GM19240 (cell line): ENCODE measurements at regions not wholly inside any gene's neighbourhood (a gene's known extent, or its start where the extent isn't known, plus 50 kb on each side); places are given as distances from the start of the nearest gene placed in this dataset.
"Not testable (repeated sequence)": the region's sequence is repeated elsewhere in the genome, so short reads cannot be mapped to it uniquely, and the experiment has no call there.

ENCODE experiments used
- DNase-seq: peaks from one replicate; pipeline ENCODE4 v3.0.0; 2011; ENCODE audit warnings: low spot score; ENCODE audit not compliant: insufficient read length

DNA sequence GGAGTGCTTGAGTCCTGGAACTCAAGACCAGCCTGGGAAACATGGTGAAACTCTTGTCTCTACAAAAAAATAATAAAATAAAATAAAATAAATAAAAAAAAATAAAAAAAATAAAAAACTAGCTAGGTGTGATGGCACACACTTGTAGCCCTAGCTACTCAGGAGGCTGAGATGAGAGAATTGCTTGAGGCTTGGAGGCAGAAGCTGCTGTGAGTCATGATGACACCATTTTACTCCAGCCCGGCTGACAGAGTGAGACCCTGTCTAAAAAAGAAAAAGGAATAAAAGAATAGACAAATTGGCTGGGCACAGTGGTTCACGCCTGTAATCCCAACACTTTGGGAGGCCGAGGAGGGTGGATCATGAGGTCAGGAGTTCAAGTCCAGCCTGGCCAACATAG lies 1168.9 kb downstream of the SLITRK5 start:
- DNase-seq = no peak

DNA sequence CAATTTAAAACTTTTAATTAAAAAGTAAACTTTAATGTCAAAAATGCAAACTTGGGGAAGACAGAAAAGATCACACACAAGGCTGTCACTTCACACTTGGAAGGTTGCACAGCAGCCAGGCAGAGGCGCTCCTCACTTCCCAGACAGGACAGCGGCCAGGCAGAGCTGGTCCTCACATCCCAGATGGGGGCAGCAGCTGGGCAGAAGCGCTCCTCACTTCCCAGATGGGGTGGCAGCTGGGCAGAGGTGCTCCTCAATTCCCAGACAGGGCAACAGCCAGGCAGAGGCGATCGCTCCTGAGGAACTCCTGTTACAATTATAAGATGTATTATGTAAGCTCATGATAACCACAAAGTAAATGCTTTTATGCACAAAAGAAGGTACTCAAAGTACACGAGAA lies 1181.1 kb downstream of the SLITRK5 start:
- DNase-seq = not testable (repeated sequence)

DNA sequence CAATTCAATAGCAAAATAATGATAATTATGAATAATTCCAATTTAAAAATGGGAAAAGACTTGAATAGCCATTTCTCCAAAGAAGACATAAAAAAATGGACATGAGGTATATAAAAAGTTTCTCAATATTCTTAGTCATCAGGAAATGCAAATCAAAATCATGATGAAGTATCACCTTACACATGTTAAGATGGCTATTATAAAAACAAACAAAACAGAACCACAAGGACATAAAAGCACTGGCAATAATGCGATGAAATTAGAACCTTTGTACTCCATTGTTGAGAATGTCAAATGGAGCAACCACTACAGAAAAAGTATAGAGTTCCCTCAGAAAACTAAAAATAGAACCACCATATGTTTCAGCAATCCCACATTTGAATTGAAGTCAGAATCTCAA lies 1186.1 kb downstream of the SLITRK5 start:
- no peak for DNase-seq

- DNase-seq = no peak
Measured at GRCh38 chr13:88862095-88862620, 1191.0 kb downstream of the SLITRK5 start.

GRCh38 chr13:88863116-88863515 lies 1191.9 kb downstream of the SLITRK5 start:
- no peak for DNase-seq

DNA sequence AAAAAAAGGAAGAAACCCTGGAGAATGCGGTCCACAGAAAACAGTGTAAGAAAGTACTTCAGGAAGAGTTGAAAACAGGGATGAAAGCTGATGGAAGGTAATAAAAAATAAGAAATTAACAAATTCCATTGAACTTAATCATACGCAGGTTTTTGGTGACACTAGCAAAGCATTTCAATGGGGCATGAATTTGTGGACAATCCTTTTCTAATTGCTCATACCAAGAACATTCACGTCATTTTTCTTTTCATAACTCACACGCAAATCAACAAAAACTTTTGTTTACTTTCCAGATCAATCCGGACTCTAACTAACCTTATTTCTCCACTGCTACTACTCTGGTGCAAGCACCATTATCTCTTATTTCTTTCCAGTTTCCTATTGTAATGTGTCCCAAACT lies 1195.0 kb downstream of the SLITRK5 start:
- DNase-seq = no peak

DNA sequence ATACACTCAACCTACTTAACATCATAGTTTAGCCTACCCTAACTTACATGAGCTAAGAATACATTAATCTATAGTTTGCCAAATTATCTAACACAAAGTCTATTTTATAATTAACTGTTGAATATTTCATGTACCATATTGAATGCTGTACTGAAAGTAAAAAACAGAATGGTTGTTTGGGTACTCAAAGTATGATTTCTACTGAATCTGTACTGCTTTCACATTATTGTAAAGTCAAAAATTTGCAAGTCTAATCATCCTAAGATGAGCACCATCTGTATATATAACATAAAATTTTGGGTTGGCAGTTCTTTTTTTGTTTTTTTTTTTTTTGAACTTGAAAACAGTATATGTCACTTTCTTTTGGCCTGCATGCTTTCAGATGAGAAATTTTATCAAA lies 1212.6 kb downstream of the SLITRK5 start:
- DNase-seq = no peak

DNA sequence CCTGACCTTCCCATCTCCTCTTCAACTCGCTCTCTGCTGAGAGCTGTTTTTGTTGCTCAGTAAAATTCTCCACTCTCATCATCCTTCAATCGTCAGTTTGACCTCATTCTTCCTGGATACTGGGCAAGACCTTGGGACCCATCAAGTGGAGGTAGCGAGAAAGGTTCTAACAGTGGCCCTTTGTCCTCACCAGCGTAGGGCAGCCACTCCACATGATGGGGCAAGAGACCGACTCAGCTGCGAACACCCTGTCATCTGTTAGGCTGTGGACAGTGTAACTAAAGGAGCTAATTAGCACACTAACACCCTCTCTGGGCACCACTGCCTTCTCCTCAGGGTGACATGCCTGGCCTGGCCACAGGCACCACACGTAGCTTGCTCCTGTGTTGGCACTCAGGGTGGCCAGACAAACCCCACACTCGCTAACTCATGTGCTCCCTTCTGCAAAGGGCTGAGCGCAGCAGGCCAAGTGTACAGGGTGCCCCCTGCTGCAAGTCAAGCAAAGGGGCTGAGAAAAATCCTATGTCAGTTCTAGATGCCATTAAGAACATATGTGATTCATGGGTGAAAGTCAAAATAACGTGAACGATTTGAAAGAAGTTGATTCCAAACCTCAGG lies 1216.0 kb downstream of the SLITRK5 start:
- DNase-seq = no peak

- no peak for DNase-seq
Measured at GRCh38 chr13:88895261-88895941, 1224.2 kb downstream of the SLITRK5 start.

DNA sequence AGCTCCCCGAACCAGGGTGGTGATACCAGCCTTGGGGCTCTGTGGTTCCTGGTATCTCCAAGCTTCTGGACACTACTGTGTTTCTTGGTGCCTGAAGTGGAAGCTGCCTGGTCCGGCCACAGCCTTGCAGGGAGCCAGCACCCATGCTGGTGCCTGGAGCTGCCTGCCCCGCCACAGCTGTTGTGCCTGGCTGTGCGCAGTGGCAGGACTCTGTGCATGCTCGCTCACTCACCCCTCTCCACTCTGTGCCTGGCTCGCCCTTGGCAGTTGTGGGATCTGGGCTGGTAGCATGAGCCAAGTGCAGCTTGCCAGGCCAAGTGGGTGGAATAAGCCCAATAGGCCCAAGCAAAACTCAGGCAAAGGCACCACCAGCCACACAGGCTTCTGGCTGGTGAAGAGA lies 1225.3 kb downstream of the SLITRK5 start:
- no peak for DNase-seq

DNA sequence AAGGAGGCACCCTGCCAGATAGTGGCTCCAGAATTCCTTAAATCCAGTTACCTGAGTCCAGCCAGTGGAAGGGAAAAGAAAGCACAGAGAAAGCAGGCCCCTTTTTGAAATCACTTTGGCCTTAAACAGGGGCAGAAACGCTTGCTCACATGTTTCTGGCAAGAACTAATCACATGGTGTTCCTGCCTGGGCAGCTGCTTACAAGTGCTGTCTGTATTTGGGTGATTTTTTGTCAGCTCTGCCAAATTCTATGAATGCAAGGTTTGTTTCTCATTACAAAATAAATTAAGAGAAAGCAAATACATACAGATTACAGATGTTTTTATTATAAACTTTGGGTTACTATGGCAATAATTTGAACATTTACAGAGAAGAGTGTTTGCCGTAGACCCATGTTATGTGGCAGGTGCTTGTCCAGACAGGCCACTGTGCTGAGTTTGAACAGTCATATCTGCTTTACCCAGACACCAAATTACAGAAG lies 1237.8 kb downstream of the SLITRK5 start:
- DNase-seq = no peak

DNA sequence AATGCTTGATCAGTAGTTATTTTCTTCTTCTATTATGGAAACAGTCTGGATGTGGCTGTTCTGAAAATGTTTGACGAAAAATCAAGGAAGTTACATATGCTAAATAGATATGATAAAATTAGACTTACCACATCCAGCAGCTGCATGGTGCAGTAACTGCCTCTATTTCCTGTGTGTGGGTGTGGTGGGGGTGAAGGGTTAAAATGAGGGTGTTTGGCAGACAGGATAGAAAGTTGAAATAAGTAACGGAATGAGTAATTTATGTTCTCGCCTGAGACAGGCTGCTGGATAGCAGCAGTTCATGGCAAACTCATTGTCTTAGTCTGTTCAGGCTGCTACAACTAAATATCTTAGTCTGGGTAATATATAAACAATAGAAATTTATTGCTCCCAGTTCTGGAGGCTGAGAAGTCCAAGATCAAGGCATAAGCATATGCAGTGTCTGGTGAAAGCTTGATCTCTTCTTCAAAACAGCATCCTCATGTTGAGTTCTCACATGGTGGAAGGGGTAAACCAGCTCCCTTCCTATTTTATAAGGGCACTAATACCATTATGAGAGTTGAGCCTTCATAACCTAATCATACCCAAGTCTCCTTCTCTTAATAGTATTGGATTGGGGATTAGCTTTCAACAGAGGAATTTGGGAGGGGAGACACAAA lies 1248.9 kb downstream of the SLITRK5 start:
- no peak for DNase-seq

DNA sequence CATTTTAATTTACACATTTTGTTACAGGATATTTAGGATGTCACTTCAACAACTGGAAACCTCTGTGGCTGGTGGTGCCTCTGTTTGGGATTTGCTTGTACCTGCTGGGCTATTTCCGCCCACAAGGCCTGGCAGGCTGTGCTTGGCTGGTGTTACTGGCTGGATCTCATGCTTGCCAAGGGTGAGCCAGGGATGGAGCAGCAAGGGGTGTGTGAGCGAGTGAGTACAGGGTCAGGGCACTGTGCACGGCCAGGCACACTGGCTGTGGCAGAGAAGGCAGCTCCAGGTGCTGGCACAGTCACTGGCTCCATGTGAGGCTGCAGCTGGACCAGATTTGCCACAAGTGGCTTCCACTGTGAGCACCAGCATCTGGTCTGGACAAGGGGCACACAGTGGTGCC lies 1254.8 kb downstream of the SLITRK5 start:
- no peak for DNase-seq

- no peak for DNase-seq
Measured at GRCh38 chr13:88926890-88927502, 1255.8 kb downstream of the SLITRK5 start.

DNA sequence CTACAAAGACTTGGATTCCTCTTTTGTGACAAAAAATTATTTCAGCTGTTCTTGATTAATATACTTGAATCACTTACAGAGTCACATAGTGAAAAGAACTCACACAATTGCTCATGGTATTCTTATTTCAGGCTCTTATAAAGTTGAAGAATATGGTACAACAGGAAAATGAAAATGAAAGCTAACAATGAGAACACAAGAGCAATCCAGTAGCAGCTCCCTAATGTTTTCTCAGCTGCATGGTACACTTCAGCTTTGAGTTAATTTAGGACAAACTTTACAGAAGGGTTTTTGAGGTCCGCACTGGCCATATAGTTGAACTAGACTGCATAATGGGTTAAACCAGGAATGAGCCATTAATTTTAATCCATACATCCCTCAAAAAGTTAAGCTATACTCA lies 1261.8 kb downstream of the SLITRK5 start:
- no peak for DNase-seq

- DNase-seq = no peak
Measured at GRCh38 chr13:88937384-88937783, 1266.2 kb downstream of the SLITRK5 start.

GRCh38 chr13:88945793-88946192 lies 1274.6 kb downstream of the SLITRK5 start:
- no peak for DNase-seq

DNA sequence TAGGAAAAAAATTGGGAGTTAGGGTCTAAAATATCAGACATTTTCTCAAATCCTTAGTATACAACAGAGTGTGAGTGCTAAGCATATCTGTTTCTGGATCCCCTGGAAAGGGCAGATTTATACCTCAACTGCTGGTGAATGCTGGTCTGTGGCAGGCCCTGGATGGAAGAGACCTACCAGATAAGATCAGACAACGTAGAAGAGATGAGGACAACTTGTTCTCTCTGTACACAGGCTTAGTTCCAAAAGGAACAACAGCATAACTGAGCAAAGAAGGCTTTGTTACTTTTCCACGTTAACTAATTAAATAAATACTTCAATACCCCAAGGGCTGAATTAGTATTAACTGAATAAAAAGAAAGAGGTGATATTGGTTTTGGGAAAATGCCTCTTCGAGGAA lies 1277.3 kb downstream of the SLITRK5 start:
- DNase-seq = no peak

DNA sequence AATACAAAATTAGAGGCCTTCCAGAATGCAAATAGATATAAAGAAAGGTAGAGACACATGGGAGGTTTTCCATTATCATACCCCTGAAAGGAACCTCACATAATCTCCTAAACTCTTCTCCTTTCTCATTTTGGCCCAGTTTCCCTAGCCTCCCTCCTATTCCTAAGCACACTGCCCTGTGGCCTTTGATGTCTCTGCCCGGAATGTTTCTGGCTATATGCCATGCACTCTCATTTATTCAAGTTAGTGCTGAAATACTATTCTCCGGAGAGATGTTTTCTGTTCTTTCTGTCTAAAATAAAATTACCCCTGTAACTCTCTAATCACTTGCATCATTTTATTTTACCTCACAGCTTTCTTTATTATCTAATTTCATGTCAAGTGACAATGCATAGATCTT lies 1287.7 kb downstream of the SLITRK5 start:
- DNase-seq = no peak

GRCh38 chr13:88976466-88976865 lies 1305.3 kb downstream of the SLITRK5 start:
- no peak for DNase-seq

DNA sequence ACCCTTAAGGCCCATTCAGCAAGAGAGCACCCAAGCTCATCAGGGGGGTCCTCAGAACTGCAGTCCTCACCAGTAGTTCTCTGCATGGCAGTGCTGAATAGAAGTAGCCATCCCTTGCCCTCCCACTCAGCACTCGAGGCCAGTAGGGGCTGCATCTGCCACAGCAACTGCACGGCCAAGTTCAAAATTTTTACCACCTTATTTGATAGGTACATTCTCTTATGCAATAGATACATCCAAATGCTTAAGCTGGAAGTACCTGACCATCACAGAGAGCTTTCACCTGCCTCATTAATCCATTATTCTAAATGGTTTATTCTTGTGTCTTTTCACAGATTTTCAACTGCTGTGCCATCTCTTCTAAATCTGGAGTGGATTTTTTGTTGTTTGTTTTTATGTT lies 1307.4 kb downstream of the SLITRK5 start:
- DNase-seq = no peak
